Tibial nerve (tissue), 4 donors: ENCODE measurements at regions not wholly inside any gene's neighbourhood (a gene's known extent, or its start where the extent isn't known, plus 50 kb on each side); places are given as distances from the start of the nearest gene placed in this dataset.

Source experiments
- DNase-seq, 2 donors: peaks; one replicate each; pipeline ENCODE4 v3.0.0-alpha.2; 2019; ENCODE audit warnings: low spot score in 2 of 2
- H3K27ac ChIP-seq, 4 donors: fragments of 200-600 bp; sonication (generic) in 3 of 4; one replicate each; pipeline ENCODE4 v1.5.1; 2017 to 2019; ENCODE audit warnings: mild to moderate bottlenecking in 1 of 4
- H3K27me3 ChIP-seq, 2 donors: fragments of 200-600 bp; sonication (generic) in 1 of 2; one replicate each; pipeline versions ENCODE4 v1.5.1 to v1.6.0; 2017 to 2019
- H3K36me3 ChIP-seq, 3 donors: fragments of 200-600 bp; sonication (generic); one replicate each; pipeline ENCODE4 v1.5.1; 2018 to 2019
- H3K4me1 ChIP-seq, 4 donors: fragments of 200-600 bp; sonication (generic) in 3 of 4; one replicate each; pipeline ENCODE4 v1.5.1; 2017 to 2019
- H3K4me3 ChIP-seq, 4 donors: fragments of 200-600 bp; sonication (generic) in 3 of 4; one replicate each; pipeline ENCODE4 v1.5.1; 2017 to 2019; ENCODE audit warnings: mild to moderate bottlenecking in 1 of 4, moderate library complexity in 1 of 4
- H3K9me3 ChIP-seq, 4 donors: fragments of 200-600 bp; sonication (generic) in 3 of 4; one replicate each; pipeline ENCODE4 v1.5.1; 2017 to 2019
- EP300 ChIP-seq, 2 donors: sonication (generic); formaldehyde crosslinking; IDR thresholded peaks; one replicate each; pipeline ENCODE4 v1.6.1; 2017; ENCODE audit warnings: antibody characterized with exemption in 2 of 2, mild to moderate bottlenecking in 1 of 2
- POLR2A ChIP-seq, 2 donors: fragments of 450-650 bp; IDR thresholded peaks; one replicate each; pipeline ENCODE4 v1.6.1; 2017; ENCODE audit warnings: antibody characterized with exemption in 2 of 2, mild to moderate bottlenecking in 2 of 2, moderate library complexity in 2 of 2
- WGBS, 2 donors: methylation state at CpG; one replicate each; pipeline ENCODE4 v1.1.5; 2018; 5-methylcytosine and 5-hydroxymethylcytosine counted together
- TF ChIP-seq, protein P1 (sequence below), 5 experiments: fragments of 200-600 bp in 3 of 5; fragments of 450-650 bp in 2 of 5; sonication (generic) in 3 of 5; IDR thresholded peaks; one replicate each; pipeline ENCODE4 v1.5.1; 2016 to 2019; ENCODE audit warnings: antibody characterized with exemption in 5 of 5, mild to moderate bottlenecking in 3 of 5, moderate library complexity in 2 of 5

DNA sequence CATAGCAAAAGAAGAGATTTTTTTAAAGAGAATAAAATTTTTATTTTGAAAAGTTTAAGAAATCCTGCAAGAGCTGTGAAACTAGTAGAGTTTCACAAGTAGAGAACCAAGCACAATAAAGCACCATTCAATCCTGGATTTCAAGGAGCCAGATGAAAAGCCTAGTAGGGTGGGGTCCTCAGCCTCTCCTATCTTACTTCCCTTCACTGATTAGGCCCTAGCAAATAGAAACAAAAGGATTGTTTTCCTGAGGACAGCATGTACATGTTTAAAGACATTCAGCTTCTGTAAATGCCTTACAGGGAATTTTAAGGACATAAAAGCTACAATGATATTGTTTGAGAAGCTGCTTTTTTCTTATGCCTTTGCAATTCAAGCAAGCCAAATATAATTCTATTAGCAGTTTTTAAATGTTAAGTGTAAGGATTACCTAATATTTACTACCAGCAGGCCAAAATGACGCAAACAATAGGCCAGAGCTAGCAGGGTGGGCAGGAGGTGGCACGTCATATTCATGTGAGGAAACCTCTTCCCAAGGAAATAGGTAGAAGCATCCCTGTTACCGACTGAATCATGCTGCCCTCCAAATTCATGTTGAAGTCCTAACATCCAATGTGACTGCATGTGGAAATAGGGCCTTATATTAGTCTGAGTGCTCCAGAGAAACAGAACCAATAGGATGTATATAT is 337.6 kb downstream of the MLLT3 start:
- Histone ChIP-seq H3K36me3 (no peaks in the 10 kb centered on the region), H3K9me3 (no peaks in the 10 kb centered on the region), H3K4me1 (no peaks in the 10 kb centered on the region), H3K27ac (peak overlapping the region in 1 of 4 donors; percentile 15), H3K27me3 (no peaks in the 10 kb centered on the region), H3K4me3 (no peak overlapping the region)
- DNase-seq, result no peak
- TF ChIP-seq POLR2A (IDR thresholded peaks at IDR 0.05), result no peak
- no peak for TF ChIP-seq EP300 (IDR thresholded peaks at IDR 0.05)
- TF ChIP-seq, protein P1, sequence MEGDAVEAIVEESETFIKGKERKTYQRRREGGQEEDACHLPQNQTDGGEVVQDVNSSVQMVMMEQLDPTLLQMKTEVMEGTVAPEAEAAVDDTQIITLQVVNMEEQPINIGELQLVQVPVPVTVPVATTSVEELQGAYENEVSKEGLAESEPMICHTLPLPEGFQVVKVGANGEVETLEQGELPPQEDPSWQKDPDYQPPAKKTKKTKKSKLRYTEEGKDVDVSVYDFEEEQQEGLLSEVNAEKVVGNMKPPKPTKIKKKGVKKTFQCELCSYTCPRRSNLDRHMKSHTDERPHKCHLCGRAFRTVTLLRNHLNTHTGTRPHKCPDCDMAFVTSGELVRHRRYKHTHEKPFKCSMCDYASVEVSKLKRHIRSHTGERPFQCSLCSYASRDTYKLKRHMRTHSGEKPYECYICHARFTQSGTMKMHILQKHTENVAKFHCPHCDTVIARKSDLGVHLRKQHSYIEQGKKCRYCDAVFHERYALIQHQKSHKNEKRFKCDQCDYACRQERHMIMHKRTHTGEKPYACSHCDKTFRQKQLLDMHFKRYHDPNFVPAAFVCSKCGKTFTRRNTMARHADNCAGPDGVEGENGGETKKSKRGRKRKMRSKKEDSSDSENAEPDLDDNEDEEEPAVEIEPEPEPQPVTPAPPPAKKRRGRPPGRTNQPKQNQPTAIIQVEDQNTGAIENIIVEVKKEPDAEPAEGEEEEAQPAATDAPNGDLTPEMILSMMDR (IDR thresholded peaks at IDR 0.05), result no peak
- WGBS, 2 donors, result 88 to 96% methylated on average over 2 to 3 of the region's 3 CpGs

DNA sequence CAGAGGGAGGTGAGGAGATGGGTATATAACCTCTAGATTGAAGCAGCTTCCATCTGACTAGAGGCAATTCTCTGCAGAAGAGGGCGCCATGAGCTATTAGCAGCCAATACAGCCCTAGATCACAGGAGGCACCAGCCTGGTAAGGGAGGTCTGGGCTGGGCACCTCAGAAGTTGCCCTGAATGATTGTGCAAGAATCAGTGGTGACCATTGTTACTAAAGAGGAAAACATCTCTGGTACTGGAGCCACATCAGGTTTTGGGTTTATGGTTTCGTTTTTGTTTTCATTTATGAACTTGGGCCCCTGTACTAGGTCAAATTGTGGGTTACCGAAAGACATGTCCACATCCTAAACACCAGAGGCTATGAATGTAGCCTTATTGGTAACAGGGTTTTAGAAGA is 342.0 kb downstream of the MLLT3 start:
- Histone ChIP-seq H3K27ac (no peak overlapping the region), H3K27me3 (no peaks in the 10 kb centered on the region), H3K4me3 (no peak overlapping the region), H3K36me3 (no peaks in the 10 kb centered on the region), H3K4me1 (no peaks in the 10 kb centered on the region), H3K9me3 (peaks cover 0 to 7% (median 0%) of the 10 kb centered on the region in 4 donors)
- no peak for TF ChIP-seq EP300 (IDR thresholded peaks at IDR 0.05)
- TF ChIP-seq POLR2A (IDR thresholded peaks at IDR 0.05), result no peak
- TF ChIP-seq, protein P1 (IDR thresholded peaks at IDR 0.05), result no peak
- 96% methylated on average over 3 of the region's 3 CpGs for WGBS, 2 donors
- DNase-seq, result no peak

DNA sequence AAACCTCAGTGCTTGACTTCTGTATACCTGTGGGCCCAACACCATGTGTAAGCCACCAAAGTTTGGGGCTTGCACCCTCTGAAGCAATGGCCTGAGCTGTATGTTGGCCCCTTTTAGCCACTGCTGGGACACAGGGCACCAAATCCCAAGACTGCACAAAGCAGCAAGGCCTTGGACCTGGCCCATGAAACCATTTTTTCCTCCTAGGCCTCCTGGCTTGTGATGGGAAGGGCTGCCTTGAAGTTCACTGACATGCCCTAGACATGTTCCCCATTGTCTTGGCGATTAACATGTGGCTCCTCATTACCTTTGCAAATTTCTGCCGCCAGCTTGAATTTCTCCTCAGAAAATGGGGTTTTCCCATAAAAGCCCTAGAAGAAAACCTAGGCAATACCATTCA is 345.5 kb downstream of the MLLT3 start:
- no peak for DNase-seq
- 95 to 96% methylated on average over 2 of the region's 2 CpGs for WGBS, 2 donors
- no peak overlapping the region for H3K4me3 ChIP-seq

DNA sequence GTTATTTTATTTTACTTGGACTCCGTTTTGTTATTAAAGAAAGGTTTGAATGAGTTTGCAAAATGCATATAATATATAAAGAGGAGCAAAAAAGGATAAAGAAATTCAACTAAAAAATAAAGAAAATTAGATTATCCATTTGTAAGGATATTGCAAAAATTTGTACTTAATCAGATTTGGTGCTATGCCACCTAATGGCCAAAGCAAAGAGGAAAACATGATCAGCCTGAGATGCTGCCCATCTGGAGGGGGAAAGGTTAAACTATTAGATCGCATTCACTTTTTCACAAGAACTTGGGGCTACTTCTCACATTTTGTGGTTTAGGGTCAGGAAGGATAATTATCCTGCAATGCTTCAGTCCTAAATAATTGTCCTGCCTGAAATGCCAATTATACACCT is 350.6 kb downstream of the MLLT3 start:
- no peaks in the 10 kb centered on the region for H3K27me3 ChIP-seq
- no peaks in the 10 kb centered on the region for H3K36me3 ChIP-seq
- TF ChIP-seq EP300 (IDR thresholded peaks at IDR 0.05), result no peak
- TF ChIP-seq, protein P1 (IDR thresholded peaks at IDR 0.05), result no peak
- TF ChIP-seq POLR2A (IDR thresholded peaks at IDR 0.05), result no peak
- DNase-seq, result no peak
- H3K4me3 ChIP-seq, result no peak overlapping the region
- 67 to 68% methylated on average over 2 of the region's 2 CpGs for WGBS, 2 donors
- H3K27ac ChIP-seq, result no peak overlapping the region
- peaks cover 0 to 5% (median 0%) of the 10 kb centered on the region in 4 donors for H3K9me3 ChIP-seq
- H3K4me1 ChIP-seq, result no peaks in the 10 kb centered on the region

More for the DNA sequence above, 345.5 kb downstream of the MLLT3 start:
- H3K36me3 ChIP-seq, result no peaks in the 10 kb centered on the region
- peaks cover 0 to 7% (median 0%) of the 10 kb centered on the region in 4 donors for H3K9me3 ChIP-seq
- H3K27ac ChIP-seq, result no peak overlapping the region
- no peaks in the 10 kb centered on the region for H3K27me3 ChIP-seq
- no peaks in the 10 kb centered on the region for H3K4me1 ChIP-seq
- TF ChIP-seq EP300 (IDR thresholded peaks at IDR 0.05) (no peak), POLR2A (IDR thresholded peaks at IDR 0.05) (no peak)
- TF ChIP-seq, protein P1 (IDR thresholded peaks at IDR 0.05), result no peak

DNA sequence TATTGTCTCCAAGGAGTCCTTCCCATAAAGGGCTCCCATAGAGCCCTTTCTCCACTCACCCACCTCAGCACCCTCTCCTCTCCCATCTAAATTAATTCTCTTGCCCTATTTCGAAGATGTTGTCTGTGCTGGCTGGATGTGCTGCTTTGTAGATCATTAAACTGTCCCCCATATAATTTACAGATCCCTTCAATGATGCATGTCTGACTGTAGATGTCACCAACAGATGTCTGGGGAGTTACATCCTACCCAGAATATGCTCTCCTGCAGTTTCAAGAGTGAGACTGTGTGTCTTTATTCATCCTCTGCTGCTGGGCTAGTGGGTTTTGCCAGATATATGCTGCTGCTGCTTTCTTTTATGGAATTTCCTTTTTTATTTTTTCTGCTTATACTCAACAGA is 351.2 kb downstream of the MLLT3 start:
- Histone ChIP-seq H3K27me3 (no peaks in the 10 kb centered on the region), H3K4me1 (no peaks in the 10 kb centered on the region), H3K4me3 (no peak overlapping the region), H3K27ac (no peak overlapping the region), H3K36me3 (no peaks in the 10 kb centered on the region), H3K9me3 (no peaks in the 10 kb centered on the region)
- 19 to 42% methylated on average over 1 of the region's 1 CpG for WGBS, 2 donors
- TF ChIP-seq, protein P1 (IDR thresholded peaks at IDR 0.05), result no peak
- TF ChIP-seq POLR2A (IDR thresholded peaks at IDR 0.05) (no peak), EP300 (IDR thresholded peaks at IDR 0.05) (no peak)
- no peak for DNase-seq
